OCI-LY7 (cell line): ENCODE measurements at regions not wholly inside any gene's neighbourhood (a gene's known extent, or its start where the extent isn't known, plus 50 kb on each side); places are given as distances from the start of the nearest gene placed in this dataset.

Source experiments
- BruUV-seq: library from RNA; stranded (reverse); fragments of 400-500 nt; replicated peaks from 2 replicates; lab custom pipeline; 2021; lab: Mats Ljungman, UMichigan
- CTCF ChIA-PET: fragments of 300-600 bp; sonication (Branson Sonifier 250); formaldehyde crosslinking; loops from one replicate; lab custom pipeline; 2022; ENCODE audit warnings: antibody characterized with exemption; ENCODE audit not compliant: unreplicated experiment; lab: Charles Lee
- POLR2A ChIA-PET: fragments of 300-600 bp; sonication (Branson Sonifier 250); formaldehyde crosslinking; loops from one replicate; lab custom pipeline; 2022; ENCODE audit warnings: antibody characterized with exemption; lab: Charles Lee
- DNase-seq: peaks from one replicate; pipeline ENCODE4 v3.0.0-alpha.2; 2015; ENCODE audit warnings: low spot score
- H2AFZ ChIP-seq: fragments of 200-600 bp; sonication (generic), shearing (Covaris generic); 2 replicates; pipeline ENCODE4 v1.6.1; 2014; ENCODE audit warnings: mild to moderate bottlenecking, antibody characterized with exemption, low read length, moderate library complexity
- H3K27ac ChIP-seq: fragments of 200-600 bp; sonication (generic); 2 replicates; pipeline ENCODE4 v1.5.1; 2014; ENCODE audit warnings: mixed run types, low read depth, mild to moderate bottlenecking, moderate library complexity, low read length, inconsistent platforms; ENCODE audit not compliant: poor library complexity, severe bottlenecking
- H3K36me3 ChIP-seq: fragments of 200-600 bp; sonication (generic); 2 replicates; pipeline ENCODE4 v1.6.1; 2014; ENCODE audit warnings: mild to moderate bottlenecking, antibody characterized with exemption, low read length, moderate library complexity, mixed read lengths; ENCODE audit not compliant: insufficient read depth
- H3K4me1 ChIP-seq: fragments of 200-600 bp; sonication (generic); 2 replicates; pipeline ENCODE4 v1.5.1; 2014; ENCODE audit warnings: mild to moderate bottlenecking, low read length; ENCODE audit not compliant: insufficient read depth, poor library complexity, severe bottlenecking
- H3K4me2 ChIP-seq: fragments of 200-600 bp; sonication (generic); 2 replicates; pipeline ENCODE4 v1.6.1; 2014; ENCODE audit warnings: mild to moderate bottlenecking, low read length
- H3K4me3 ChIP-seq: fragments of 200-600 bp; sonication (generic); 2 replicates; pipeline ENCODE4 v1.5.1; 2014; ENCODE audit warnings: mild to moderate bottlenecking, low read depth, low read length; ENCODE audit not compliant: poor library complexity, severe bottlenecking
- H3K79me2 ChIP-seq: fragments of 200-600 bp; sonication (generic); 2 replicates; pipeline ENCODE4 v1.6.1; 2016; ENCODE audit warnings: low read depth, mild to moderate bottlenecking, low read length, moderate library complexity, mixed read lengths; ENCODE audit not compliant: insufficient read depth
- H3K9me2 ChIP-seq: fragments of 200-600 bp; sonication (generic); 2 replicates; pipeline ENCODE4 v1.6.1; 2016; ENCODE audit warnings: mild to moderate bottlenecking, low read length, mixed read lengths; ENCODE audit not compliant: insufficient read depth
- H3K9me3 ChIP-seq: fragments of 200-600 bp; sonication (generic); 2 replicates; pipeline ENCODE4 v1.6.1; 2014; ENCODE audit warnings: mild to moderate bottlenecking, mixed run types, low read length, mixed read lengths
- H4K20me1 ChIP-seq: fragments of 200-600 bp; sonication (generic); 2 replicates; pipeline ENCODE4 v1.6.1; 2014; ENCODE audit warnings: mild to moderate bottlenecking, antibody characterized with exemption, low read length, moderate library complexity, mixed read lengths; ENCODE audit not compliant: insufficient read depth
- EZH2phosphoT487 ChIP-seq: fragments of 200-600 bp; sonication (generic); IDR thresholded peaks from 2 replicates; pipeline ENCODE4 v1.6.1; 2018; ENCODE audit warnings: low read depth, borderline replicate concordance, mild to moderate bottlenecking, mixed run types, antibody characterized with exemption, low read length, moderate library complexity, mixed read lengths
- intact Hi-C: fragments of 100-400 bp; cut with micrococcal nuclease; formaldehyde crosslinking; loops from one replicate; pipeline ENCODE4 v1.10.0; 2022; ENCODE audit not compliant: unreplicated experiment
- TF ChIP-seq, protein P1 (sequence below): fragments of 200-600 bp; sonication (generic); conservative IDR thresholded peaks from 2 replicates; pipeline ENCODE4 v1.5.1; 2014; ENCODE audit warnings: mild to moderate bottlenecking, antibody characterized with exemption, low read length, moderate library complexity, mixed read lengths

DNA sequence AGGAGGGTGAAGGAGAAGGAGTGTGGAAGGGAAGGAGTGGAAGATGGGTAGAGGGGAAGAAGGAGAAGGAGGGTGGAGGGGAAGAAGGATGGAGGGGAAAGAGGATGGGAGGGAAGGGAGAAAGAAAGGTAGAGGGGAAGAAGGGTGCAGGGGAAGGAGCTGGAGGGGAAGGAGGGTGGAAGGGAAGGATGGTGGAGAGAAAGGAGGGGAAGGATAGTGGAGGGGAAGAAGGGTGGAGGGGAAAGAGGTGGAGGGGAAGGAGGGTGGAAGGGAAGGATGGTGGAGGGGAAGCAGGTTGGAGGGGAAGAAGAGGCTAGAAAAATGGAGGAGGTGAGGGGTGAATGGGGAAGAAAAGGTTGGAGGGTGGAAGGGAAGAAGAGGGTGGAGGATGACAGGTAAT lies 927.9 kb downstream of the UQCRFS1 start:
- Histone ChIP-seq H3K4me1 (no peaks in the 10 kb centered on the region), H3K27ac (no peak overlapping the region), H3K79me2 (no peaks in the 10 kb centered on the region), H2AFZ (no peak overlapping the region), H4K20me1 (no peaks in the 10 kb centered on the region), H3K9me3 (no peaks in the 10 kb centered on the region), H3K4me3 (no peak overlapping the region), H3K36me3 (no peaks in the 10 kb centered on the region), H3K4me2 (no peak overlapping the region), H3K9me2 (no peaks in the 10 kb centered on the region)
- TF ChIP-seq EZH2phosphoT487, result no peak
- TF ChIP-seq, protein P1, sequence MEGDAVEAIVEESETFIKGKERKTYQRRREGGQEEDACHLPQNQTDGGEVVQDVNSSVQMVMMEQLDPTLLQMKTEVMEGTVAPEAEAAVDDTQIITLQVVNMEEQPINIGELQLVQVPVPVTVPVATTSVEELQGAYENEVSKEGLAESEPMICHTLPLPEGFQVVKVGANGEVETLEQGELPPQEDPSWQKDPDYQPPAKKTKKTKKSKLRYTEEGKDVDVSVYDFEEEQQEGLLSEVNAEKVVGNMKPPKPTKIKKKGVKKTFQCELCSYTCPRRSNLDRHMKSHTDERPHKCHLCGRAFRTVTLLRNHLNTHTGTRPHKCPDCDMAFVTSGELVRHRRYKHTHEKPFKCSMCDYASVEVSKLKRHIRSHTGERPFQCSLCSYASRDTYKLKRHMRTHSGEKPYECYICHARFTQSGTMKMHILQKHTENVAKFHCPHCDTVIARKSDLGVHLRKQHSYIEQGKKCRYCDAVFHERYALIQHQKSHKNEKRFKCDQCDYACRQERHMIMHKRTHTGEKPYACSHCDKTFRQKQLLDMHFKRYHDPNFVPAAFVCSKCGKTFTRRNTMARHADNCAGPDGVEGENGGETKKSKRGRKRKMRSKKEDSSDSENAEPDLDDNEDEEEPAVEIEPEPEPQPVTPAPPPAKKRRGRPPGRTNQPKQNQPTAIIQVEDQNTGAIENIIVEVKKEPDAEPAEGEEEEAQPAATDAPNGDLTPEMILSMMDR, result no peak
- intact Hi-C loops, result no loop called here
- DNase-seq, result no peak
- ChIA-PET CTCF (no interaction called here), POLR2A (interaction anchor here (0.7 kb wide), 1 partner anchor 457 kb away, joined by 3 read pairs; no protein-coding TSS in a partner anchor)
- no TSS peak for BruUV-seq

DNA sequence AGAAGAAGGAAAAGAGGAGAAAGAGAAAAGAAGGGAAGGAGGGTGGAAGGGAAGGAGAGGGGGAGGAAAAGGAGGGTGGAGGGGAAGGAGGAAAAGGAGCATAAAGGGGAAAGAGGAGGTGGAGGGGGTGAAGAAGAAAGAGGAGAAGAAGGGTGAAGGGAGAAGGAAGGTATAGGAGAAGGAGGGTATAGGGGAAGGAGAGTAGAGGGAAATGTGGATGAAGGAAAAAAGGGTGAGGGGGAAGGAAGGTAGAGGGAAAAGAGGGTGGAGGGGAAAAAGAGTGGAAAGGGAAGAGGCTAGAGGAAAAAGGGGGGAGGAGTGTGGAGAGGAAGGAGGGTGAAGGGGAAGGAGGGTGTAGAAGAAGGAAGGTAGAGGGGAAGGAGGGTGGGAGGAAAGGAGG lies 928.6 kb downstream of the UQCRFS1 start:
- Histone ChIP-seq H2AFZ (no peak overlapping the region), H3K4me1 (no peaks in the 10 kb centered on the region), H3K9me3 (no peaks in the 10 kb centered on the region), H4K20me1 (no peaks in the 10 kb centered on the region), H3K27ac (no peak overlapping the region), H3K4me2 (no peak overlapping the region), H3K9me2 (no peaks in the 10 kb centered on the region), H3K36me3 (no peaks in the 10 kb centered on the region), H3K79me2 (no peaks in the 10 kb centered on the region), H3K4me3 (no peak overlapping the region)
- intact Hi-C loops, result no loop called here
- ChIA-PET POLR2A (no interaction called here), CTCF (no interaction called here)
- no peak for TF ChIP-seq EZH2phosphoT487
- TF ChIP-seq, protein P1, result no peak
- no peak for DNase-seq
- no TSS peak for BruUV-seq

DNA sequence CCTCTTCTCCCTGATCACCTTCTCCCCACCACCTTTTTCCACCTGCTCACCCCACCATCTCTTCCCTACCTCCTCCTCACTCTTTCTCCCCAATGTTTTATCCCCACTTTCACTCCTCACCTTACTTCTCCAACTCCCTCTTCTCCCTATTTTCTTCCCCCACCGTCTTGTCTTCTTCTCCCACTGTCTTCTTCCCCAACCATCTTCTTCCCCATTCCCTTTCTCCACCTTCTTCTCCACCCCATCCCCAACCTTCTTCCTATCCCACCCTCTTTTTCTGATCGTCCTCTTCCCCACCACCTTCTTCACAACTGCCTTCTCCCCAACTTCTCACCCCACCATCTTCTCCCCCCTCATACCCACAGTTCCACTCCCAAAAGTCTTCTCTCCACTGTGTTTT lies 929.4 kb downstream of the UQCRFS1 start:
- no peaks in the 10 kb centered on the region for H4K20me1 ChIP-seq
- H2AFZ ChIP-seq, result no peak overlapping the region
- POLR2A ChIA-PET, result no interaction called here
- no peak overlapping the region for H3K27ac ChIP-seq
- H3K9me3 ChIP-seq, result no peaks in the 10 kb centered on the region
- H3K4me1 ChIP-seq, result no peaks in the 10 kb centered on the region
- H3K4me3 ChIP-seq, result no peak overlapping the region
- CTCF ChIA-PET, result no interaction called here
- no peaks in the 10 kb centered on the region for H3K9me2 ChIP-seq
- no peaks in the 10 kb centered on the region for H3K36me3 ChIP-seq
- intact Hi-C loops, result no loop called here
- DNase-seq, result no peak
- H3K79me2 ChIP-seq, result no peaks in the 10 kb centered on the region
- no peak overlapping the region for H3K4me2 ChIP-seq
- BruUV-seq, result no TSS peak
- TF ChIP-seq, protein P1, result no peak
- no peak for TF ChIP-seq EZH2phosphoT487
